Tibial artery (tissue), 4 donors: ENCODE measurements at regions not wholly inside any gene's neighbourhood (a gene's known extent, or its start where the extent isn't known, plus 50 kb on each side); places are given as distances from the start of the nearest gene placed in this dataset.

Experiments
- DNase-seq, 2 donors: peaks; one replicate each; pipeline ENCODE4 v3.0.0-alpha.2; 2019
- H3K27ac ChIP-seq, 2 donors: fragments of 200-600 bp; sonication (generic) in 1 of 2; 1 replicate in 1 of 2; 2 replicates in 1 of 2; pipeline ENCODE4 v1.5.1; 2018 to 2019; ENCODE audit warnings: mild to moderate bottlenecking in 1 of 2
- H3K27me3 ChIP-seq, 2 donors: fragments of 200-600 bp; sonication (generic) in 1 of 2; one replicate each; pipeline versions ENCODE4 v1.5.1 to v1.6.0; 2016 to 2019
- H3K36me3 ChIP-seq, 3 donors: fragments of 200-600 bp; sonication (generic) in 2 of 3; one replicate each; pipeline ENCODE4 v1.5.1; 2016 to 2019; ENCODE audit warnings: mild to moderate bottlenecking in 2 of 3
- H3K4me1 ChIP-seq, 4 donors: fragments of 200-600 bp; sonication (generic) in 2 of 4; 1 replicate in 3 of 4; 2 replicates in 1 of 4; pipeline ENCODE4 v1.5.1; 2016 to 2019
- H3K4me3 ChIP-seq, 2 donors: fragments of 200-600 bp; sonication (generic) in 1 of 2; 1 replicate in 1 of 2; 2 replicates in 1 of 2; pipeline ENCODE4 v1.5.1; 2018 to 2019; ENCODE audit warnings: mild to moderate bottlenecking in 2 of 2
- H3K9me3 ChIP-seq, 3 donors: fragments of 200-600 bp; sonication (generic) in 1 of 3; one replicate each; pipeline ENCODE4 v1.5.1; 2016 to 2019
- intact Hi-C: fragments of 100-400 bp; cut with DNase I; formaldehyde crosslinking; loops from one replicate; pipeline ENCODE4 v1.15.0; 2023; ENCODE audit warnings: low total_unique reads
- TF ChIP-seq, protein P1 (sequence below), 2 experiments: fragments of 200-600 bp in 1 of 2; fragments of 450-650 bp in 1 of 2; IDR thresholded peaks; one replicate each; pipeline ENCODE4 v1.5.1; 2017 to 2019; ENCODE audit warnings: antibody characterized with exemption in 2 of 2, mild to moderate bottlenecking in 1 of 2, moderate library complexity in 1 of 2

DNA sequence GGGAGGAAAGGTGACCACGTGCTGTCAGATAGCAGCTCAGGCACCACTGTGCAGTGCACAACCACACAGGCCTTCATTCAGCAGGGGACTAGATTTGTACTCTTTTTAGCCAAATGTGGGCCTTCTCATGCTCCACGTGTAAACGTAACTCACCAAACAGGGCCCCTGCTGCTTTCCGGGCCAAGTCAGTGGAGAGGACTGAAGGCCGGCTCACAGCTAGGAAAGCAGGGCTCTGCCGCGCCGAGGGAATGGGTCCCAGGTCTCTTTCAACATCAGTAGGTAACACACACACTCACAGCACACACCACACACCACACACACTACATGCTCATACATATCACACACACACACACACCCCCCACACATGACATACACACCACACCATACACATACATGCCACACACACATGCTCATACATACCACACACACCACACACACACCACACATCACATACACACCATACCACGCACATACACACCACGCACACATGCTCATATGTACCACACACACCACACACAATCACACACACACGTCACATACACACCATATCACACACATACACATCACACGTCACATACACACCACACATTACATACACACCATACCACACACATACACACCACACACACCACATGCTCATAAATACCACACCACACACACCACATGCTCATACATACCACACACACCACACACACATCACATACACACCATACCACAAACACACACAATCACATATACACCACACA lies 124.0 kb upstream of the ERG start:
- H3K9me3 ChIP-seq, result no peaks in the 10 kb centered on the region
- H3K4me3 ChIP-seq, result no peak overlapping the region
- intact Hi-C loops, result no loop called here
- no peaks in the 10 kb centered on the region for H3K27me3 ChIP-seq
- TF ChIP-seq, protein P1, sequence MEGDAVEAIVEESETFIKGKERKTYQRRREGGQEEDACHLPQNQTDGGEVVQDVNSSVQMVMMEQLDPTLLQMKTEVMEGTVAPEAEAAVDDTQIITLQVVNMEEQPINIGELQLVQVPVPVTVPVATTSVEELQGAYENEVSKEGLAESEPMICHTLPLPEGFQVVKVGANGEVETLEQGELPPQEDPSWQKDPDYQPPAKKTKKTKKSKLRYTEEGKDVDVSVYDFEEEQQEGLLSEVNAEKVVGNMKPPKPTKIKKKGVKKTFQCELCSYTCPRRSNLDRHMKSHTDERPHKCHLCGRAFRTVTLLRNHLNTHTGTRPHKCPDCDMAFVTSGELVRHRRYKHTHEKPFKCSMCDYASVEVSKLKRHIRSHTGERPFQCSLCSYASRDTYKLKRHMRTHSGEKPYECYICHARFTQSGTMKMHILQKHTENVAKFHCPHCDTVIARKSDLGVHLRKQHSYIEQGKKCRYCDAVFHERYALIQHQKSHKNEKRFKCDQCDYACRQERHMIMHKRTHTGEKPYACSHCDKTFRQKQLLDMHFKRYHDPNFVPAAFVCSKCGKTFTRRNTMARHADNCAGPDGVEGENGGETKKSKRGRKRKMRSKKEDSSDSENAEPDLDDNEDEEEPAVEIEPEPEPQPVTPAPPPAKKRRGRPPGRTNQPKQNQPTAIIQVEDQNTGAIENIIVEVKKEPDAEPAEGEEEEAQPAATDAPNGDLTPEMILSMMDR (IDR thresholded peaks at IDR 0.05), result no peak
- no peak for DNase-seq
- no peak overlapping the region for H3K27ac ChIP-seq
- peaks cover 0 to 57% (median 20%) of the 10 kb centered on the region in 4 donors for H3K4me1 ChIP-seq
- H3K36me3 ChIP-seq, result no peaks in the 10 kb centered on the region

DNA sequence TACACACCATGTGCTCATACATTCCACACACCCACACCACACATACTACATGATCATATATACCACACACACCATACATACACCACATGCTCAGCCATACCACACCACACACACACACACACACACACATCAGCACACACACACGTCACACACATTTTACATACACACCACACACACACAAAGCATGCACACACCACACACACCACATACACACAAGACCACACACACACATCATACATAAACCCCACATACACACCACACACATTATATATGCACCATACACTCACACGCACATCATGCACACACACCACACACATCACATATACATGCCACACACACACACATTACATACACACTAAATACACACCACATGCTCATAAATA lies 124.5 kb upstream of the ERG start:
- no peak overlapping the region for H3K4me3 ChIP-seq
- H3K27me3 ChIP-seq, result no peaks in the 10 kb centered on the region
- TF ChIP-seq, protein P1 (IDR thresholded peaks at IDR 0.05), result no peak
- no peaks in the 10 kb centered on the region for H3K36me3 ChIP-seq
- no peak overlapping the region for H3K27ac ChIP-seq
- intact Hi-C loops, result no loop called here
- peaks cover 0 to 56% (median 20%) of the 10 kb centered on the region in 4 donors for H3K4me1 ChIP-seq
- no peak for DNase-seq
- no peaks in the 10 kb centered on the region for H3K9me3 ChIP-seq

DNA sequence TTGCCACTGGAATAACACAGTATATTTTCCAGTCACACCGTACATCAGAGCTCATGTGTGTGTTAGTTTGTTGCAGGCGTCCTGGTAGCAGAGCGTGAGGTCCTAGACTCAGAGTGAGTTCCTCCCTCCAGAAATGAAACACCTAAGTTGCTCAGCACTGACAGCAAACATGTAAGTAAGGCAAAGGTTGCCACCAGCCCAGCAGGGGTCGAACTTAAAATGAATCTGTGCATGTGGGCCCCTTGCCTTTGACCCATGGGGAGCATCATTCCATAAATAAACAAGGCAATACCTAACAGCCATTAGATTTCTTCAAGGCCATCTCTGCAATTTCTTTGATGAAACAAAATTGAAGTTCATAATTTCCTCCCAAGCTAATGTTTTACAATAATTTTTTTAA lies 125.3 kb upstream of the ERG start:
- no peaks in the 10 kb centered on the region for H3K36me3 ChIP-seq
- no peak for DNase-seq
- no peaks in the 10 kb centered on the region for H3K9me3 ChIP-seq
- H3K27ac ChIP-seq, result no peak overlapping the region
- H3K27me3 ChIP-seq, result no peaks in the 10 kb centered on the region
- TF ChIP-seq, protein P1 (IDR thresholded peaks at IDR 0.05), result no peak
- intact Hi-C loops, result no loop called here
- no peak overlapping the region for H3K4me3 ChIP-seq
- peaks cover 0 to 60% (median 20%) of the 10 kb centered on the region in 4 donors for H3K4me1 ChIP-seq

DNA sequence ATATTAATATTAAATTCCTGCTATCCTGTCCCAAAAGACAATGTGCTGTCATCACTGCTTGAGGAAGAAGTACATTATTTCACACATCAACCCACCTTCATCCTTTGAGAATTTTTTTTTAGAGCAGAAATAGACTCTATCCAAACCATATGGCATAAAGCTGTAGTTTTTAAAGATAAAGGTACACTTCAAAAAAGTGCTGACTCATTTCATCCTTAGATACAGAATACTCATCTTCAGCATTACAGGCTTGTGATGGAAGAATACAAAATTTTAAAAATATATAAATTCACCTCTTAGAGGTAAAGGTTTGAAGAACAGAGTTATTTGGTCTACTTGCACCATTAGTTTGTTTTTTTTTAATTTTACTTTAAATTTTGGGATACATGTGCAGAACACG lies 126.7 kb upstream of the ERG start:
- Histone ChIP-seq H3K9me3 (no peaks in the 10 kb centered on the region), H3K27me3 (no peaks in the 10 kb centered on the region), H3K4me1 (peaks cover 0 to 56% (median 14%) of the 10 kb centered on the region in 4 donors), H3K4me3 (no peak overlapping the region), H3K27ac (no peak overlapping the region), H3K36me3 (no peaks in the 10 kb centered on the region)
- TF ChIP-seq, protein P1 (IDR thresholded peaks at IDR 0.05), result no peak
- no peak for DNase-seq
- intact Hi-C loops, result no loop called here

DNA sequence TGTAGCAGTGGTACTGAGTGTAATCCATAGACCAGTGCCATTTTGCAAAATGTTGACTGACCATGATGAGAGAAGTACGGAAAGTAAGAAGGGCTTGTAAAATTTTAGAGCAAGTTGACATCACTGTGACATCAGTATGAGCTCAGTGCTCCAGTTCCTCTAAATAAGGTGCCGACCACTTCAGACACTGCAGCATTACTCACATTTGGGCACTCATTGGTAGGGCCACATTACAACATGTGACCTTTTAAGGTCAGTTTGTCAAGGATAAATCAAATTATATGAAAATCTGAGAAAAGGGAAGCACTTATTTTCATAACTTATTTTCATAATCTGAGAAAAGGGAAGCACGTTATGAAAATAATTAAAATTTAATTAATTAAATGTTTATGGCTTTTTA lies 128.0 kb upstream of the ERG start:
- no peak for DNase-seq
- H3K27me3 ChIP-seq, result no peaks in the 10 kb centered on the region
- no peak overlapping the region for H3K27ac ChIP-seq
- no peak overlapping the region for H3K4me3 ChIP-seq
- H3K4me1 ChIP-seq, result peaks cover 0 to 51% (median 10%) of the 10 kb centered on the region in 4 donors
- intact Hi-C loops, result no loop called here
- TF ChIP-seq, protein P1 (IDR thresholded peaks at IDR 0.05), result no peak
- no peaks in the 10 kb centered on the region for H3K9me3 ChIP-seq
- no peaks in the 10 kb centered on the region for H3K36me3 ChIP-seq
